Esophagus (tissue), 2 donors: ENCODE measurements at regions not wholly inside any gene's neighbourhood (a gene's known extent, or its start where the extent isn't known, plus 50 kb on each side); places are given as distances from the start of the nearest gene placed in this dataset.
A peak's percentile ranks its signal among the peaks of the same experiment; 100 is the strongest.
"Not testable (repeated sequence)": the region's sequence is repeated elsewhere in the genome, so short reads cannot be mapped to it uniquely, and the experiment has no call there.

Experiments
- H3K27ac ChIP-seq, 2 donors: one replicate each; pipeline ENCODE4 v1.5.1; 2013; ENCODE audit warnings: low read depth in 2 of 2, mild to moderate bottlenecking in 2 of 2, inconsistent platforms in 1 of 2, low read length in 1 of 2, moderate library complexity in 1 of 2
- H3K27me3 ChIP-seq, 2 donors: one replicate each; pipeline ENCODE4 v1.6.1; 2013; ENCODE audit warnings: low read length in 2 of 2, control low read depth in 1 of 2, mild to moderate bottlenecking in 1 of 2; ENCODE audit not compliant: insufficient read depth in 2 of 2, control insufficient read depth in 1 of 2
- H3K36me3 ChIP-seq, 2 donors: one replicate each; pipeline ENCODE4 v1.6.1; 2013; ENCODE audit warnings: low read length in 1 of 2; ENCODE audit not compliant: control insufficient read depth in 2 of 2, insufficient read depth in 2 of 2
- H3K4me1 ChIP-seq, 2 donors: one replicate each; pipeline ENCODE4 v1.6.1; 2013; ENCODE audit warnings: low read length in 1 of 2; ENCODE audit not compliant: control insufficient read depth in 2 of 2, insufficient read depth in 2 of 2
- H3K4me3 ChIP-seq, 2 donors: one replicate each; pipeline ENCODE4 v1.5.1; 2013; ENCODE audit warnings: low read length in 2 of 2, mild to moderate bottlenecking in 2 of 2, low read depth in 1 of 2, moderate library complexity in 1 of 2
- H3K9me3 ChIP-seq, 2 donors: one replicate each; pipeline ENCODE4 v1.6.1; 2013; ENCODE audit warnings: mild to moderate bottlenecking in 2 of 2, low read depth in 1 of 2, low read length in 1 of 2, moderate library complexity in 1 of 2; ENCODE audit not compliant: control insufficient read depth in 2 of 2, insufficient read depth in 1 of 2
- WGBS, 2 donors: extraction: QIAGEN DNeasy Blood & Tissue Kit; methylation state at CpG; one replicate each; pipeline ENCODE4 v1.1.7; 2013; 5-methylcytosine and 5-hydroxymethylcytosine counted together
- donor health status: healthy with polysubstance abuse.
- donor health status: Bipolar disorder and iron deficiency.

DNA sequence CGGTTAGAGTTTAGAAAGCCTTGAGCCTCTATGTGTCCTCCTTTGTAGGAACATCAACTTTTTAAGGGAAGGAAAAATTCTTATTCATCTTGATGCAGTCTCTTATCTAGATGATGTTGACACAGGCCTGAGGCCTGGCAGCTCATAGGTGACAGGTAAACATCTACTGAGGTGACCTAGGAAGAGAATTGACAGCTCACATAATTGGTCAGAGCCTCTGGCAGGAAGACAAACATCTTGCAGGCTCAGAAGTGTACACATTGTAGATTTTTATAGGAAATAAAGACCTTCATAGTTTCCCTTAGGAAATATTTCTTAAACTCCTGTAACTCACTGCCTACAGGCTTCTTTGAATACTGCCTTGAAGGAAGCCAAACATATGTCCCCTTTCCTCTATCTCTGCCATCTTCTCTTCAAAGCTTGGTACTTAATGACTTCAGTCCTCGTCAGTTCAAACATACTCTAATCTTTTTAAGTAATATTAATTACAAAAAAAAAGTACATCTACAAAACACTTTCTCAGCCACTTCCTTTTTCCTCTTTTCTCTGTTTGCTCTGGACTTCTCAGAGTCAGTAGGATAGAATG, 341.3 kb downstream of the TBL1XR1 start:
- H3K36me3 ChIP-seq, result no peaks in the 10 kb centered on the region
- no peak overlapping the region for H3K4me3 ChIP-seq
- H3K4me1 ChIP-seq, result no peaks in the 10 kb centered on the region
- WGBS, 2 donors, result 70 to 73% methylated on average over 2 of the region's 2 CpGs
- no peak overlapping the region for H3K27ac ChIP-seq
- no peaks in the 10 kb centered on the region for H3K9me3 ChIP-seq
- no peaks in the 10 kb centered on the region for H3K27me3 ChIP-seq

DNA sequence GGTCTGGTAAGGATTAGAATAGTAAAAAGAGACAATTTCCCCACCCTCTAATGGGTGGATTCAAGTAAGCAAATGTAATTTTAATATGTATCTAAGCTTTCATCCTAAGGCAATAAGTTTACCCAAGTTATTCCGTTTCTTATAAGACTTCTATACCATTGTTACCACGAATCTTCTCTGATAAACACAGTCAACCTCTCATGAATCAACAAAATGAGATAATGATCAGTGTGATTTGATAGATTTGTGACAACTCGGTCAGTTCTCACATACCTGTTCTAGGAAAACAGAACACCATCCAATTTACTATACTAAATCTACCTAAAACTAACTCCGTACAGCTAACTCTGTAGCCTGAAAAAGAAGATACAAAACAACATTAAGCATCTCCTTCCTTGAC, 342.1 kb downstream of the TBL1XR1 start:
- Histone ChIP-seq H3K4me1 (no peaks in the 10 kb centered on the region), H3K27ac (no peak overlapping the region), H3K27me3 (no peaks in the 10 kb centered on the region), H3K9me3 (no peaks in the 10 kb centered on the region), H3K36me3 (no peaks in the 10 kb centered on the region), H3K4me3 (no peak overlapping the region)
- 61 to 83% methylated on average over 4 of the region's 4 CpGs for WGBS, 2 donors

DNA sequence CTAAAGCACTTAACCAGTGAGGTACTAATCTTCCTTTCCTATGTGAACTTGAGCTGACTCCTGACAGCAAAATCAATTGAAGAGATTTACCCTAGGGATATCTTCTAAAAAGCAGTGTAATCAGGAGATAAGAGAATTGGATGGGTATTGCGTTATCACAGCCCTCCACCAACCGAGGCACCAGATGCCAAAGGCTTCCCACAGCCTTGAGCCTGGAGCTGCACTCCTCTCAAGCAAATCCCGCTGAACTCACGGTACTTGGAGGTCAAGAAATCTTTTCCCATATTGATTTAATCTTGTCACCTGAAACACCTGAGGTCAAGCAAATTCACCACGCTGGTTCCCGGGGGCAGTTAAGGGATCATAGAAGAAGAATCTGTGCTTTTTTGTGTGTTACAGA, 346.8 kb downstream of the TBL1XR1 start:
- WGBS, 2 donors, result 64 to 92% methylated on average over 6 of the region's 6 CpGs

DNA sequence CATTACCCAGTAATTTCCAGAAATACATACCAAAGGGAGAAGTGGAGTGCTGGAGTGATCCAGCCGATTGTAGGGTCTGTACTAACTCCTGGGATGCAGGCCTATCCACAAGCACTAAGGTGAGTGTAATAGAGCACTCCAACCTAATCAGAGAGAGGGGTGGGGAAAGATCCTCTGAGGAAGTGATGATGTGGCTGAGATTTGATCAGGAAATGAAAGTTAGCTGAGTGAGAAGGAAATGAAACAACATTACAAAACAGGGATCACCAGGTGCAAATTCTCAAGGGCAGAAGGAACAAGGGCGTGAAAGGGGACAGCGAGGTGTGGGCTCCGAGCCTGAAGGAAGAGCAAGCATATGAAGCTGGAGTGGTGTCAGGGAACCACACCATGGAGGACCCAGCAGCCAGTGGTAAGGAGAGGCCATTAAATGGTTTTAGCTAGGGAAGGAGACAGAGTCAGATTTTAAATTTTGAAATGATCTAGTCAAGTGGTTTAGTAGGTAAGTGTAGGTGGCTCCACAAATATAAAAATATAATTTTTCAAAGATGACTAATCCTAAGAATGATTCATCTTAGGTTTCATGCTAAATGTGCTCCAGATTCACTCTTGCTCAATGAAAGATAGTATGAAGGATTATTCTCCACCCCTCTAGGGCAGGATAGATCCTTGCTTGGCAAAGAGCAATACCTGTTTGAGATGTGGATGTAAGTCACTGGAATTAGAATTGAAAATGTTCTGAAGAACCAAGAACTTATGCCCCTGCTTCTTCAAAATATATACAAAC, 348.7 kb downstream of the TBL1XR1 start:
- Histone ChIP-seq H3K27ac (peak overlapping the region in 1 of 2 donors; percentile 83), H3K4me3 (no peak overlapping the region), H3K27me3 (no peaks in the 10 kb centered on the region), H3K9me3 (no peaks in the 10 kb centered on the region), H3K36me3 (no peaks in the 10 kb centered on the region), H3K4me1 (peaks cover 0 to 2% of the 10 kb centered on the region in 2 donors)
- WGBS, 2 donors, result 48 to 62% methylated on average over 4 of the region's 4 CpGs

More for the DNA sequence above, 346.8 kb downstream of the TBL1XR1 start:
- Histone ChIP-seq H3K27ac (no peak overlapping the region), H3K9me3 (no peaks in the 10 kb centered on the region), H3K4me1 (peaks cover 0 to 2% of the 10 kb centered on the region in 2 donors), H3K27me3 (no peaks in the 10 kb centered on the region), H3K4me3 (no peak overlapping the region), H3K36me3 (no peaks in the 10 kb centered on the region)

DNA sequence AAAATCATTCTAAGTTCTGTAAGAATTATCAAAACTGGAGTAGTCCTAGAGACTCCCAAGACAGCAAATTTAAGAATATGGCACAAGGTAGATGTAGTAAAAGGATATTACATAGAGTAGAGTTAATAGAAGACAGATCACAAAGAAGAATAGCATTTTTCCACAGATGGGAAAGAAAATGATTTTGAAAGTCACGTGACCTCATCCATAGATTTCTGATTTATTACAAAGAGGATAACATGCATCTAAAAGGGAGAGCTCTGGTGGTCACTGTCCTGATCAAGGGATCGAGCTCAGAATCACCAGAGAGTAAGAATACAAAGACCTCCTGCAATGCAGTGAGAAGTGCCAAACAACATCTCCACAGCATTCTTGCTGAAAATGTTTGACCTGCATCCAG, 354.4 kb downstream of the TBL1XR1 start:
- 85 to 87% methylated on average over 2 of the region's 2 CpGs for WGBS, 2 donors
- H3K4me3 ChIP-seq, result no peak overlapping the region
- H3K9me3 ChIP-seq, result no peaks in the 10 kb centered on the region
- H3K4me1 ChIP-seq, result no peaks in the 10 kb centered on the region
- peaks cover 0 to 3% of the 10 kb centered on the region in 2 donors for H3K27me3 ChIP-seq
- H3K36me3 ChIP-seq, result no peaks in the 10 kb centered on the region
- no peak overlapping the region for H3K27ac ChIP-seq

DNA sequence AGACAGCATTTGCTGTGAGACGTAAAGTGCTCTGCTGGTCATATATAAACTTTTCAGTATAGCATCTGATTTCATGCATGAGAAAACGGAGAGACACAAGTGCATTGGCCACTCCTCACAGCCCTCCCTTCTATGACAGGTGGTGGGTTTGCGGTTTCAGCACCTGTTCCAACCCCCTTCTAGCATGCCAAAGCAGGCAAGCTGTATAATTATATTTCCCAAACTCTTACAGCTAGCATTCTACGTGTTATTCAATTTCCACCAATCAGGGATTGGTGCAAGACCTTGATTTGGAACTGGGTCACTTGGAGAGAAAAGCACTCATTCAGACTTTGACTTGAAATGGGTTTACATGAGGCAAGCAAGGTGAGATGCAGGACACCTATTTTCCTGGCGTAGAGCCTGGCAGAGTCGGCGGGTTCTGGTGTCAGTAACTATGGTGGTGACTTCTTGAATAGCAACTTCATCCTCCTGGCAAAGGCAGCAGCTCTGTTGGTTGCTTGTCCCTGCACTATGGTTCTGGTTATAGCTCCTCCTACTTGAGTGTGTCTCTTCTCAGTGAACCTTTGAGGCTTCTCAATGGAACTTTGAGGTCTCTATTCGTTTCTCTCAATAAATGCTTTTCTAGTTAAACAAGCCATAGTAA, 356.5 kb downstream of the TBL1XR1 start:
- Histone ChIP-seq H3K36me3 (no peaks in the 10 kb centered on the region), H3K27me3 (peaks cover 0 to 3% of the 10 kb centered on the region in 2 donors), H3K9me3 (no peaks in the 10 kb centered on the region), H3K4me1 (no peaks in the 10 kb centered on the region), H3K27ac (no peak overlapping the region), H3K4me3 (no peak overlapping the region)
- 87 to 89% methylated on average over 8 of the region's 8 CpGs for WGBS, 2 donors

DNA sequence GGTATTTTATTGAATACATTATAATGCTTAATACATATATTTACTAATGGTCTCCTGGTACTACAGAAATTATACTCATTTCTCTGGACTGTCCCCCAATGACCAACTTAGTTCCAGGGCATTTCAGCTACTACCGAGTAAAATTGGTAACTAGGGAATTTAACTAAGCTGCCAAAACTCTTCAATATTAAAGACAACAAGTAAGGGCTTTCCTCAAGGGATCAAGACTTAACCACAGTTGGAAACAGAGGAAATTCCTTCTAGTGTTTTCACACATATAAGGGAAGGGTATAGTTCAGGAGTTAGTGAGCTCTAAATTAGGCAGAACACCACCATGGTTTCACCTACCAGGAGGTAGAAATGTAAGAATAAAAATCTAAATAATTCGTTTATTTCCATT, 357.4 kb downstream of the TBL1XR1 start:
- Histone ChIP-seq H3K4me3 (no peak overlapping the region), H3K36me3 (no peaks in the 10 kb centered on the region), H3K4me1 (no peaks in the 10 kb centered on the region), H3K27ac (no peak overlapping the region), H3K27me3 (peaks cover 0 to 3% of the 10 kb centered on the region in 2 donors), H3K9me3 (no peaks in the 10 kb centered on the region)
- 62 to 63% methylated on average over 2 of the region's 2 CpGs for WGBS, 2 donors

DNA sequence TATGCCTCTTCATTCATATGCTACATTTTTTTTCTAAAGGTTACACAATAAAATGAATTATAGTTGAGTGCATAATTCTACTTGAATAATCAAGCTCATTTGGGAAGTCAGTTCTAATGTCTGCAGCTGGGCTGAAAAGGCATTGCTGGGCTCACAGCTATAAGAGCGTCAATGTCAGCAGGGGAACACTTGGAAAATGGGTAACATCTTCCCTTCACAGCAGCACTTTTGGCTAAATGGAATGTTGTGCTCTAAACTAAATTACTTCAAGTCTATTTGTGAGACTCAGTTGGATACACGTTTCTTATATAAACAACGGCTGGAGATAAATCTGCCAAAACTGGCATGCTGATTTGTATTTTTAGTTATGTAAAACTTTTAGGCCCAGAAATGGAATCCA, 357.8 kb downstream of the TBL1XR1 start:
- H3K27ac ChIP-seq, result no peak overlapping the region
- no peaks in the 10 kb centered on the region for H3K9me3 ChIP-seq
- no peaks in the 10 kb centered on the region for H3K36me3 ChIP-seq
- no peaks in the 10 kb centered on the region for H3K4me1 ChIP-seq
- 78 to 82% methylated on average over 3 of the region's 3 CpGs for WGBS, 2 donors
- peaks cover 0 to 3% of the 10 kb centered on the region in 2 donors for H3K27me3 ChIP-seq
- no peak overlapping the region for H3K4me3 ChIP-seq

DNA sequence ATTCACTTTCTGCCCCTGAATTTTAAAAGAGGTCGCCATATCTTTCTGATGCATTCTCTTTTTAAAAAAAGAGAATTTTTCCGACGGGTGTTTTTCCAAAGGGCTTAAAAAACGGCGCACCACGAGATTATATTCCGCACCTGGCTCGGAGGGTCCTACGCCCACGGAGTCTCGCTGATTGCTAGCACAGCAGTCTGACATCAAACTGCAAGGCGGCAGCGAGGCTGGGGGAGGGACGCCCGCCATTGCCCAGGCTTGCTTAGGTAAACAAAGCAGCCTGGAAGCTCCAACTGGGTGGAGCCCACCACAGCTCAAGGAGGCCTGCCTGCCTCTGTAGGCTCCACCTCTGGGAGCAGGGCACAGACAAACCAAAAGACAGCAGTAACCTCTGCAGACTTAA, 370.0 kb downstream of the TBL1XR1 start:
- not testable (repeated sequence) for H3K4me1 ChIP-seq, H3K9me3 ChIP-seq, H3K36me3 ChIP-seq, H3K27me3 ChIP-seq, H3K4me3 ChIP-seq, H3K27ac ChIP-seq
- WGBS, 2 donors, result 81 to 91% methylated on average over 15 of the region's 15 CpGs
